HUES6 (cell line): ENCODE measurements at regions not wholly inside any gene's neighbourhood (a gene's known extent, or its start where the extent isn't known, plus 50 kb on each side); places are given as distances from the start of the nearest gene placed in this dataset.
"Not testable (repeated sequence)": the region's sequence is repeated elsewhere in the genome, so short reads cannot be mapped to it uniquely, and the experiment has no call there.

Experiments used
- H3K27ac ChIP-seq: 2 replicates; pipeline ENCODE4 v1.7.0; 2013; ENCODE audit warnings: low read depth, mild to moderate bottlenecking, low read length, inconsistent platforms
- H3K27me3 ChIP-seq: 2 replicates; pipeline ENCODE4 v1.6.1; 2013; ENCODE audit warnings: low read length; ENCODE audit not compliant: control insufficient read depth, insufficient read depth
- H3K36me3 ChIP-seq: 2 replicates; pipeline ENCODE4 v1.6.1; 2013; ENCODE audit warnings: low read length; ENCODE audit not compliant: control insufficient read depth, insufficient read depth
- H3K4me1 ChIP-seq: 2 replicates; pipeline ENCODE4 v1.6.1; 2013; ENCODE audit warnings: low read length; ENCODE audit not compliant: control insufficient read depth, insufficient read depth
- H3K4me3 ChIP-seq: 2 replicates; pipeline ENCODE4 v1.5.1; 2013; ENCODE audit warnings: low read depth, low read length
- H3K9ac ChIP-seq: one replicate; pipeline ENCODE4 v1.6.1; 2013; ENCODE audit warnings: mild to moderate bottlenecking, low read length
- H3K9me3 ChIP-seq: 2 replicates; pipeline ENCODE4 v1.6.1; 2013; ENCODE audit warnings: low read depth, low read length; ENCODE audit not compliant: control insufficient read depth, insufficient read depth

DNA sequence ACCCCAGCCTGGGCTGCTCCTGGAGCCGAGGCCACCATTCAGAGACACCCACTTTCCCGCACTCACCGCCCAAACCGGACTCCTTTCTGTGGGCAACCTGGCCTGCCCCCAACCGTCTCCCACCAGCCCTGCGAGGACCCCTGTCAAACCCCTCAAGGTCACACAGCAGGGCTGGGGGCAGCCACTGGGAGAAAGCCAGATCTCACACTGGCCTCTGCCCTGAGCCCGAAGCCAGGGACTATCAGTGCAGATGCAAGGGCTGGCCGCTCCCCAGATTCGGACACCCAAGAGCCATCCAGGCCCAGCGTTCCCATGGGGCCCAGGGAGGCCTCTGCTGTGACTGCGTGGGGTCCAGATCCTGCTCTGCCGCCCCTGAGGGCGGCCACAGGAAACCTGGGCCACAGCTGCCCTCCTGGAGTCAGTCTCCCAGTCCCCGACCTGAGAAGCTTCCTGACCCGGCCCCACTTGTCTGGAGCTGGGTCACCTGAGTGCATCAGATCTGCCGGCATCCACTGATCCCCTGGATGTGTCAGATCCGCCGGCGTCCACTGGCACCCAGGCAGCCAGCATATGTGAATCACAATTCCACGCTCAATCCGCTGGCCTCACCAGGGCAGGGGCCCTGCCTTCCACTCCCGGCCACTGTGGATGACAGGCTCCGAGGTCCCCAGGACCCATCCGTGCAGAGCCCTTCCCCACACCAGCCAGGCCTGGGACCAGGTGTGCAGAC, 139.7 kb downstream of the BRD1 start:
- no peak overlapping the region for H3K9ac ChIP-seq
- H3K4me1 ChIP-seq, result no peaks in the 10 kb centered on the region
- H3K27me3 ChIP-seq, result no peaks in the 10 kb centered on the region
- no peak overlapping the region for H3K27ac ChIP-seq
- H3K9me3 ChIP-seq, result peaks cover 21% of the 10 kb centered on the region
- no peaks in the 10 kb centered on the region for H3K36me3 ChIP-seq
- H3K4me3 ChIP-seq, result no peak overlapping the region

DNA sequence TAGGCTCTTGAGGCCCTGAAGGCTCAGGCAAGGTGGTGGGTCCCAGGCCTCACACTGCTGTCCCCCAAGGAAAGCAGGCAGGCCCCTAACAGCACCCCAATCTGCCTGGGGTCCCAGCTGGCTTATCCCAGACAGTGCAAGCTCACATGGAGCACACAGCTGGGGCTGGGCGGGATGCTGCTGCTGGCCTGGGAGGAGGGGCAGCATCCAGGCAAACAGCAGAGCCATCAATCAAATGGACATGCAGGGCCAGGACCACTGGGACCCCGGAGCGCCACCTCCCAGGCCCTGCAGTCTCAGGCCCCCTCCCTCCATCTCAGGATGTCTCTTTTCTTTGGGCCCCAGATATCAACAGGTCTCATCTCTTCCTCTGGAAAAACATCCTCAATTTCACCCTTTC, 140.3 kb downstream of the BRD1 start:
- H3K9ac ChIP-seq, result no peak overlapping the region
- H3K36me3 ChIP-seq, result no peaks in the 10 kb centered on the region
- no peaks in the 10 kb centered on the region for H3K27me3 ChIP-seq
- H3K4me1 ChIP-seq, result no peaks in the 10 kb centered on the region
- H3K4me3 ChIP-seq, result no peak overlapping the region
- H3K9me3 ChIP-seq, result peaks cover 18% of the 10 kb centered on the region
- no peak overlapping the region for H3K27ac ChIP-seq

DNA sequence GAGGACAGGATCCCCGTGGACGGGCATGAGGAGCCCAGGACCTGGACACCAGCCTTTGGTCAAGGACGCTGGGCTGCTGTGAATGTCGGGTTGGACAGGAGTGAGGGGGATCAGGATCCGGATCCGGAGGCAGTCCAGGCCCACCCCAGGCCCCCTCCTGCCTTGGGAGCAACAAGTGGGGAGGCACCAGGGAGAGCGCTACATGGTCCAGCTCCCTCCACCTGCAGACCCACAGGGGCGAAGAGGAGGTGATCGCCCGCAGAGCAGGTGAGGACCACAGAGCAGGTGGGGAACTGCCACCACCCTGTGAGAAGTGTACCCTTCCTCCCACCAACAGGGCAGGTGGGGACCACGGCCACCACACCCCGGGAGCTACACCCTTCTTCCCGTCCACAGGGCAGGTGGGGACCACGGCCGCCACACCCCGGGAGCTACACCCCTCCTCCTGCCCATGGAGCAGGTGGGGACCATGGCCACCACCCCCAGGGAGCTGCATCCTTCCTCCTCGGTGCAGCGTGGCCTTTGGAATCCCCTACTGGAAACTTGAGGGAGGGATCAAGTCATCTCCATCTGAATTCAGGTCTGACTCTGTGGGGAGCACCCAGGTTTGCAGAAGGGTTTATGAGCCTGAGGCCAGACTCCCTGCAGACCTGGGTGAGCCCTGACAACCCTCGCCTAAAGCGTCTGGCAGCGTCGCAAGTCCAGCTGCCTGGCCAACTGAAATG, 141.0 kb downstream of the BRD1 start:
- Histone ChIP-seq H3K27ac (no peak overlapping the region), H3K9ac (no peak overlapping the region), H3K27me3 (no peaks in the 10 kb centered on the region), H3K4me3 (no peak overlapping the region), H3K4me1 (no peaks in the 10 kb centered on the region), H3K36me3 (no peaks in the 10 kb centered on the region), H3K9me3 (peaks cover 12% of the 10 kb centered on the region)

DNA sequence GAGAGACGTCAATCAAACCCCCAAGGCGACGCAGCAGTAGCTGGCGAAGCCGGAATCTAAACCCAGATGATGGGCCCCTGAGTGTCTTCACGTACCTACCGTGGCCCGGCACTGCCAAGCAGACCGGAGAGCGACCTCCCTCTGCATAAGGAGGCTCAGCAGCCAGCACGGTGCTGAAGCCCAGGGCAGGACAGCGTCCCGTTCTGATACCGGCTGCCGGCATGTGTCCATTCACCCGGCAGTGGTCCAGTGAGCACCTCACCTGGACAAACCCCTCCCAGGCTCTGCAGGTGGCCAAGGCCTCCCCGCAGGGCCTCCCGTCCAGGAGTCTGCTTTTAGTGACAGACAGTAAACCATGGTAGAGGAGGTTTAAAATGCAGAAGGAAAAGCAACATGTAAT, 142.0 kb downstream of the BRD1 start:
- Histone ChIP-seq H3K36me3 (no peaks in the 10 kb centered on the region), H3K27ac (no peak overlapping the region), H3K9ac (no peak overlapping the region), H3K9me3 (peaks cover 3% of the 10 kb centered on the region; the same call in 1 of the 2 replicates), H3K27me3 (no peaks in the 10 kb centered on the region), H3K4me3 (no peak overlapping the region), H3K4me1 (no peaks in the 10 kb centered on the region)

DNA sequence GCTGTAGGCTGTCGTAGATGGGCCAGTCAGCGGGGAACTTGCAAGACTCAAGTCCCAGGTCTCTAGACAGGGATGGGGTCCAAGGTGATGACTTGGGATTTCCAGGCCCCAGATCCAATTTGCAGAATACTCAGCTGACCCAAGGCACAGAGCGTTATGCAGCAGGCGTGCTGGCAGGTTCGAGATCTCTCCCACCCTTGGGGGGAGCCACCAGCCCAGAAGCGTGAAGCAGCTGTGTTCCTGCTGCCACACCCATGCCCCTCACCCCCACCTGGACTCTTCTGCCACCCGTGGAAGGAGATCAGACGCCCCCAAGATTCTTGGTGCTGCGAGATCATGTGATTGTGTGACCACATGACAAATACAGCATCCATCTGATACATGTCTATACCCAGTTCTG, 142.6 kb downstream of the BRD1 start:
- H3K4me3 ChIP-seq, result no peak overlapping the region
- H3K4me1 ChIP-seq, result no peaks in the 10 kb centered on the region
- H3K9me3 ChIP-seq, result no peaks in the 10 kb centered on the region
- no peak overlapping the region for H3K9ac ChIP-seq
- H3K27me3 ChIP-seq, result peaks cover 3% of the 10 kb centered on the region; the same call in 1 of the 2 replicates
- no peaks in the 10 kb centered on the region for H3K36me3 ChIP-seq
- H3K27ac ChIP-seq, result no peak overlapping the region

DNA sequence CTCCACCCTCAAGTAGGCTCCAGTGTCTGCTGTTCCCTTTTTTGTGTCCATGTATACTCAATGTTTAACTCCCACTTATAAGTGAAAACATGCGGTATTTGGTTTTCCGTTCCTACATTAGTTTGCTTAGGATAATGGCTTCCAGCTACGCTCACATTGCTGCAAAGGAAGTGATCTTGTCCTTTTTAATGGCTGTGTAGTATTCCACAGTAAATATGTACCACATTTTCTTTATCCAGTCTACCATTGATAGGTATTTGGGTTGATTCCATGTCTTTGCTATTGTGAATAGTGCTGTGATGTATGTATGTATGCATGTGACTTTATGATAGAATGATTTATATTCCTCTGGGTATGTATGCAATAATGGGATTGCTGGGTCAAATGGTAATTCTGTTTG, 144.6 kb downstream of the BRD1 start:
- no peak overlapping the region for H3K9ac ChIP-seq
- H3K9me3 ChIP-seq, result no peaks in the 10 kb centered on the region
- H3K36me3 ChIP-seq, result no peaks in the 10 kb centered on the region
- peaks cover 6% of the 10 kb centered on the region; the same call in 1 of the 2 replicates for H3K27me3 ChIP-seq
- no peaks in the 10 kb centered on the region for H3K4me1 ChIP-seq
- no peak overlapping the region for H3K4me3 ChIP-seq
- H3K27ac ChIP-seq, result no peak overlapping the region

DNA sequence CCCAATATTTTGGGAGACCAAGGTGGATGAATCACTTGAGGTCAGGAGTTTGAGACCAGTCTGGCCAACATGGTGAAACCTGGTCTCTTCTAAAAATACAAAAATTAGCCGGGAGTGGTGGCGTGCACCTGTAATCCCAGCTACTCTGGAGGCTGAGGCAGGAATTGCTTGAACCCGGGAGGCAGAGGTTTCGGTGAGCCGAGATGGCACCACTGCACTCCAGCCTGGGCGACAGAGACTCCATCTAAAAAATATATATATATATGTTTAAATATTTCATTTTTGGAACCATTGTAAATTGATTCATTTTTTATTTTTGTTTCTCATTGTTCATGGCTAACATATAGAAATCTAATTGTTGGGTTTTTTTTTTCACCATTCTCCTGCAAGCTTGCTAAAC, 146.9 kb downstream of the BRD1 start:
- not testable (repeated sequence) for H3K9ac ChIP-seq, H3K27ac ChIP-seq, H3K36me3 ChIP-seq, H3K4me3 ChIP-seq, H3K9me3 ChIP-seq, H3K4me1 ChIP-seq
- H3K27me3 ChIP-seq, result peaks cover 13% of the 10 kb centered on the region; the same call in 1 of the 2 replicates

DNA sequence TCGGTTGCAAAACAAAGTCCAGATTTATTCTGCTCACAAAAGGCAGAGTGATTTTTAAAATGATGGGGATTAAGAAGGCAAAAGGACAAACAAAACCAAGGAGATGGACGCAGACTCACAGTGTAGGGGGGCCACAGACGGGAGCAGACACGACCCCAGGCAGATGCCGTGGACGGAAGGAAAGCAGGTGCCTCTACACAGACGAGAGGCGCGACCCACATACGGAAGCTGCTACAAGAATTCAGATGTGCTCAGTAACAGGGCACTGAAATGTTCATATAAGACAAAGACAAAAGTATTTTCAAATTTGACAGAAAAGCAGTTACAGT, 148.9 kb downstream of the BRD1 start:
- peaks cover 32% of the 10 kb centered on the region for H3K27me3 ChIP-seq
- H3K9ac ChIP-seq, result no peak overlapping the region
- no peak overlapping the region for H3K27ac ChIP-seq
- no peaks in the 10 kb centered on the region for H3K4me1 ChIP-seq
- no peak overlapping the region for H3K4me3 ChIP-seq
- no peaks in the 10 kb centered on the region for H3K36me3 ChIP-seq
- no peaks in the 10 kb centered on the region for H3K9me3 ChIP-seq

DNA sequence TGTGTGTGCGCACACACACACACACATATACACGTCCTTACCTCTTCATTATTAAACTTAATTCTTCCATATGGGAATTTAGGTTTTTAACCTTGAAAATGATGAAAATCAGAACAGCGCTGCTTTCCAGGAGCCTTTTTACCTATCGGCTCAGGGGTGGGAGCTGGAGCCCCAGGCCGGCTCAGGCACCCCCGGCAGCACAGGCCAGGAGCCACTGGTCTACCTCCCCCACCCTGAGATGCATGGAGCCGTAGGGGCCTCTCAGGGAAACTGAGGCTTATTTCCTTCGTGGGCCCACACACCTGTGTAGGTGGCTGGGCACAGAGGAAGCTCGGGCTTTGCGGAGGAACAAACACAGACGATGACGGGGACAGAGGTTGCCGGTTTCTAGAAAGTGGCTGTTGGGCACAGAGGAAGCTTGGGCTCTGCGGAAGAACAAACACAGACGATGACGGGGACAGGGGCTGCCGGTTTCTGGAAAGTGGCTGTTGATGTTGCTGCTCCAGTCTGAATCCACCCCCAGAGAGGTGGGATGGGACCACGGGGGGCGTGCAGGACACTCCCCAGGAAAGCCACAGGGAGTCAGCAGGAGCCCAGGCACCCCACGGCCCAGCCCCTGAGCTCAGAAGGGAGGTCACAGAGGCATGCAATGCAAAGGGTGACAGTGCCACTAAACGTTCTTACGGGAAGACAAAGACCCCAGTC, 149.4 kb downstream of the BRD1 start:
- H3K9me3 ChIP-seq, result no peaks in the 10 kb centered on the region
- no peak overlapping the region for H3K27ac ChIP-seq
- no peaks in the 10 kb centered on the region for H3K36me3 ChIP-seq
- H3K9ac ChIP-seq, result no peak overlapping the region
- H3K4me3 ChIP-seq, result no peak overlapping the region
- H3K4me1 ChIP-seq, result no peaks in the 10 kb centered on the region
- peaks cover 35% of the 10 kb centered on the region for H3K27me3 ChIP-seq

DNA sequence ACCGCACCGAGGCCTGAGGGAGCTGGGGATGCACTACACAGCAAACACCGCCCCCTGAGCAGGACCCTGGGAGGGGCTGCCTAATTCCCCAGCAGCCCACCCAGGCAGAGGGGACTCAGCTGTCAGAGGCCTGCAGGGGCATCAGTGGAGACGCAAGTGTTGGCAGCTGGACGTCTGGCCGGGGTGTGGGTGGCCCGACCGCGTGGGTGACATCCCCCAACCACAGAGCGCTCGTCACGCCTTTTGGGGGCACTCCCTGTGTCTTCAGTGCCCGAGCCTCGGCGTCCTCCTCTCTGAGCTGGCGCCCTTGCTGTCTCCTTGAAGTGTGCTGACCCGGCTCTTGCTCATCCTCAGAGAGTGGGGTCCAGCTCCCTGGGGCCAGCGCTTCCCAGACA, 150.2 kb downstream of the BRD1 start:
- Histone ChIP-seq H3K9ac (no peak overlapping the region), H3K27ac (no peak overlapping the region), H3K4me3 (no peak overlapping the region), H3K27me3 (peaks cover 41% of the 10 kb centered on the region), H3K4me1 (no peaks in the 10 kb centered on the region), H3K36me3 (no peaks in the 10 kb centered on the region), H3K9me3 (no peaks in the 10 kb centered on the region)

DNA sequence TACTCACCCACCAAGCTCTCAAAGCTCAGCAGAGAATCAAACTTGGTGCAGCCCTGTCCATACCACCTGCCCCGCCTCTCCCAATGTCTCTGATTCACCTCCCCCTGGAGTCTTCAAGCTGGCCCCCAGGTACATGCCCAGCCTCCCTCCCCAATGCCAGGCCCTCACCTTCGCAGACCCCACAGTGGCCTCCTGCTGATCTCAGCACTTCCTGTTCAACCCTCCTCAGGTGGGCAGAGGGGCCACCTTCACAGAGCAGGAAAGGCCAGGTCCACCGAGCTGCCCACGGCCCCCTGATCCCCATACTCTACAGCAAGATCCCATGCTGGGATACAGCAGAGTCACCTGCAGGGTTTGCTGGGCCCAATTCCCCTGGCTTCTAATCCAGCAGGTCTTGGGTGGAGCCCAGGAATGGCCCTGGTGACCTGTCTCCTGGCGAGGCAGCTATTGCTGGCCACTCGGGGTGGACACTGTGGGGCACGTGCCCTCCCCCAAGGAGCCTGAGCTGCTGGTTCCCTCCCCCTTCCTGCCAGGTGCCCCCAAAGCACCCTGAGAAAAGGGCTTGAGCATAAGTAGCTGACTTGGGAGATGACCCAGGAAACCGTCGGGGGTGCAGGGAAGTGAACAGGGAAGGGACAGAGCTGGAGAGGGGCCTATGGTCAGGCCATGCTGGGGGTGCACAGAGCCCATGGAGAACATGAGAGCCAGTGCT, 150.7 kb downstream of the BRD1 start:
- Histone ChIP-seq H3K4me1 (no peaks in the 10 kb centered on the region), H3K9ac (no peak overlapping the region), H3K27me3 (peaks cover 46% of the 10 kb centered on the region), H3K27ac (no peak overlapping the region), H3K4me3 (no peak overlapping the region), H3K9me3 (no peaks in the 10 kb centered on the region), H3K36me3 (no peaks in the 10 kb centered on the region)
